Fibroblast of lung (primary cell): ENCODE measurements at regions not wholly inside any gene's neighbourhood (a gene's known extent, or its start where the extent isn't known, plus 50 kb on each side); places are given as distances from the start of the nearest gene placed in this dataset.

Experiments
- CTCF ChIP-seq, 2 donors: IDR thresholded peaks in 1 of 2; conservative IDR thresholded peaks in 1 of 2; 1 replicate in 1 of 2; 2 replicates in 1 of 2; pipeline ENCODE4 v1.5.1; 2011 to 2012; ENCODE audit warnings: low read length in 2 of 2, control low read depth in 1 of 2, inconsistent platforms in 1 of 2, low read depth in 1 of 2, mild to moderate bottlenecking in 1 of 2
- EZH2 ChIP-seq: IDR thresholded peaks from 2 replicates; pipeline ENCODE4 v1.5.1; 2012; ENCODE audit warnings: low read length, control low read depth, mild to moderate bottlenecking; ENCODE audit errors: missing control alignments

- no peak for TF ChIP-seq CTCF (conservative IDR thresholded peaks at IDR 0.05 in 1 of 2, IDR thresholded peaks at IDR 0.05 in 1 of 2; ENCODE audit: low read depth in 1 of 2, low read length in 2 of 2)
- no peak for TF ChIP-seq EZH2
Measured at GRCh38 chr4:111475666-111476065, 669.6 kb upstream of the FAM241A start.
